HG03521 (cell line): ENCODE measurements at regions not wholly inside any gene's neighbourhood (a gene's known extent, or its start where the extent isn't known, plus 50 kb on each side); places are given as distances from the start of the nearest gene placed in this dataset.
"Not testable (repeated sequence)": the region's sequence is repeated elsewhere in the genome, so short reads cannot be mapped to it uniquely, and the experiment has no call there.

Source experiments
- ATAC-seq: cut with Tn5 transposase; IDR thresholded peaks from one replicate; pipeline ENCODE4 v1.9.1; 2021; ENCODE audit warnings: mild to moderate bottlenecking, moderate library complexity; ENCODE audit not compliant: unreplicated experiment

GRCh38 chr14:56351861-56352260 is 227.7 kb upstream of the TMEM260 start:
- ATAC-seq = no peak

GRCh38 chr14:56352999-56353398 is 226.6 kb upstream of the TMEM260 start:
- ATAC-seq = no peak

DNA sequence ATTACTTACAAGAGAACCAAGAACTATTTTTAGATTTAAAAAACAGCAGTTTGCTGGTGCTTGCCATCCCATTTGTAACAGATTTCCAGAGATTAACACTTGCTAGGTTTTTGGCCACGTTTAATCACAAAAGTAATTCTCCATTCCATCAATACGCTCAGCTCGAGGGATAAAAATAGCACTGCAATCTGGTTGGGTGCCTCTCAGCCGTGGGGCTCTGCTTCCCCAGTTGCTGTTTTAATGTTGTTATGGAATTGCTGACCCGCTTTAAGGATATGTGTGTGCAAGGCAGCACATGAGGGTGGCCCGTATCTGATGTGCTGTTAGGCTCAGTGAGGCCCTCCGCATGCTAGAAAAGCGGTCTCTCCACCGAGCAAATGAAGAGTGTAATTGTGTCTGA is 222.2 kb upstream of the TMEM260 start:
- no peak for ATAC-seq

GRCh38 chr14:56358275-56358674 is 221.3 kb upstream of the TMEM260 start:
- no peak for ATAC-seq

DNA sequence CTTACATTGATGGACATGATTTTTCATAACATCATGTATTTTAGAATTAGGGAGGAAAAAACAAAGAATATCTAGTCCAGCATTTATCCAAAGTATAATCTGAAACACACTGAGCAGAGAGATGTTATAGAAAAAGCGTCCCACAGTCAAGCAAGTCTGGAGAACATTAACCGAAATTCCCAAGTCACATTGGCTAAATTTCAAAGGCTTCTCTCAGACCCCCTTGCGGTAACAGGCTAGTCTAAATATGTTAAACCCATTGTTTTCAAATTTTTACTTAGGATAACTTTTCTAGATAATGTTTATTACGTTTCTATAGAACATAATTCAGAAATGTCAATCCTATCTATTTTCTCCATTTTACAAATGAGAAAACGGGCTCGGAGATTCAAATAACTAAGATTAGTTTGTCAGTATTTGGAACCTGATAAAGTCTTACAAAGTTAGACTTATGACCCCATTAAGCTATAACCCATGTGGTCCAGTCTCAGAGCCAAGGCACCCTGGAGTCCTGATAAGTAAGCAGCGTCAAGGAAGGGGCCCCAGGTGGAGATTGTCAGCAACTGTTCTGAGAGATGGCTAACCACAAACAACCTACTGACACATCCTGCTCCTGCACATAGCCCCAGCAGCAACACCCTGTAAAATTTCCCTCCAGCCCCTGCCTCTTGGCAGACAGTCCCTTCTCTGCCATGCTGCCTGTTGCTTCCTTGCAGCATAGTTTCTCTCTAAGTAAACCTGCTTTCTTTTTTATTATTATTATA is 220.6 kb upstream of the TMEM260 start:
- no peak for ATAC-seq

- not testable (repeated sequence) for ATAC-seq
These were observed 213.9 kb upstream of the TMEM260 start for GRCh38 chr14:56365663-56366062.

DNA sequence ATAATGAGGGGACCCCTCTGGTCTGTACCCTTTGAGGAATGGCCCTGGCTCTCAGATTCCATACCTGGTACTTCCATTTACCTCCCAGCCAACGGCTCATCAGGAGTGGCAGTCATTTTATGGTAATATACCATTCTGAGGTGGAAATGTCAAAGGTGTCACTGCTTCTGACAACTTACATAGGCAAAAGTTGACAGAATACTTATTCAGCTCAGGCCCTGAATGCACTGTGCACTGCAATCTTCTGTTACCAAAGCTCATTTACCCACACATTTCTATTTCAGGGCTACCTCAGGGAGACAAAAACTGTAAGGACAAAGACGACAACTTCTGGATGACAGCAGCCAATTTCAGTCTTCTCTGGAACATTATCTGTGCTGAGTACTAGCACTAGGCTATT is 212.2 kb upstream of the TMEM260 start:
- ATAC-seq = no peak

GRCh38 chr14:56371737-56372136 is 207.9 kb upstream of the TMEM260 start:
- ATAC-seq = no peak

- no peak for ATAC-seq
These were observed 205.2 kb upstream of the TMEM260 start for GRCh38 chr14:56374421-56374820.

GRCh38 chr14:56378046-56378445 is 201.6 kb upstream of the TMEM260 start:
- ATAC-seq = no peak

DNA sequence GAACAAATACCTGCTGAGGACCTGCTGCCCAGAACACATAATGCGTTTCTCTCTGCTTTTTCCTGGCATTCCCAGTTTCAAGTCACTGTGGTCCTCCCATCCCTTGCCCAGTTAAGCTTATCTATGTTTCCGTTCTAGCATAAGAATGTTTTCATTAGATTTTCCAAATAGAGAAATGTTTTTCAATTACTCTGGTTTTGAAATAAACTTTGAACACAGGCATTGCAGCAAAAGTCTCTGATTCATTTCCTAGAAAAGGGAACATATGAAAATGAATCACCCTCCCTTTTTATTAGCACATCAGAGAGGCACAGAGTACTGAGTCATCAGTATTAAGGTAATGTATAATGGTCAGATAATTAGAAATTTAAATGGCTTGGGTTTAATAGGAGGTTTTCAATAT is 201.1 kb upstream of the TMEM260 start:
- ATAC-seq = no peak

DNA sequence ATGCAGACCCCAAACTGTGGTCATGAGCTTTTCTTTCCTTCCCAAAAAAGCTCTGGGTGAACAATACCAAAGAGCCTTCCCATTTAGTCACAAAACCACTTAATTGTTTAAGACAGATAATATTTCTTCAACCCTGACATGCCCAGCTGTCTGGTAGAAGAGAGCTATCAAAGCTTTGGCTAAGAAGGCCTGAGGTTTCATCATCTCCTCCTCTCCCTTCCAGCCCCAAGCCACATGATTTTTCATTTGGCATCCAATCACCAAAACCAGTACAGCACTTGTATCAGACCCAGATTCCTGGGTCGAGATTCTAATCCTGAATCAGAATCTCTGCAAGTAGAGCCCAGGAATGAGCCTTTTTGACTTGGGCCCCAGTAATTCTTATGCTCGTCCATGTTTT is 199.6 kb upstream of the TMEM260 start:
- no peak for ATAC-seq

DNA sequence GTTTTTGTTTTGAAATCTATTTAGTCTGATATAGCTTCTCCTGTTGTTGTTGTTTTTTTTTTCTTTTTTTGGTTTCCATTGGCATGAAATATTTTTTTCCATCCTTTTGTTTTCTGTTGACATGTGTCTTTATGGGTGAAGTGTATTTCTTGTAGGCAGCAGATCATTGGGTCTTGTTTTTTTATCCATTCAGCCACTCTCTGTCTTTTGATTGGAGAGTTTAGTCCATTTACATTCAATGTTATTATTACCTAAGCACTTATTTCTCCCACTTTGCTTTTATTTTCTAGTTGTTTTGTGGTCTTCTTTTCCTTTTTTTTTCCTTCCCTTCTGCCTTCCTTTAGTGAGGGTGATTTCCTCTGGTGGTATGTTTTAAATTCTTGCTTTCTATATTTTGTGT is 193.6 kb upstream of the TMEM260 start:
- no peak for ATAC-seq

GRCh38 chr14:56390859-56391258 is 188.7 kb upstream of the TMEM260 start:
- ATAC-seq = no peak

- no peak for ATAC-seq
These were observed 184.6 kb upstream of the TMEM260 start for GRCh38 chr14:56394826-56395530.

DNA sequence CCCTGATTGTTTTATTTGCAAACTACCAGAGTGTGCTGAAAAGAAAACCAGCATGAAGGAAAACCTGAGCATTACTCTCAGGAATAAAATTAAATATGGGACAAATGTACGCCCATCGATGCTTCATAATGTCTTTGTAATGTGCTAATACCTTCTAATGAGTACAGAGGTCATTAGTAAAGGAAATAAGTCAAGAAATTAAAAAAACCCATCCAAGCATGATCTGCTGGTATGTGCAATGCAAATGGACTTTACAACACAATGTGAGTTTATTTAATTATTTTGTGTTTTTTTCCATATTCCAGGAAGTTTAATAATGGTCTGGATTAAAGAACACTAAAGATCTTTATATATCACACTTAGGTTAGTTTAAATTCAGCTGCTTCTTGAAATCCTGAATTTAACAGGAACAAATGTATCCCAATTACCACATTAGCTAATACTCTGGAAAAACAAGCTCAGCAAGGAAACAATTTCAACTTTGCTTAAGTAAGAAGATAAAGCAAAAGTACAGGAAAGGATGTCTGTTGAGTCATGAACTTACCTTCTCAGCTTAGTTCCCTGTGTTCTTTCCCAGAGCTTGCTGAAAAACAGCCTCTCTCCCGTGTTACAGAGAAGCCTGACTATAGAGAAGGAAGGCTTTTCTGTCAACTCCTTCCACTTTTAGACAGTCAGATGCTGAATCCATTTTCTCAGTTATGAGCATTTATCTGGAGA is 179.3 kb upstream of the TMEM260 start:
- ATAC-seq = no peak

DNA sequence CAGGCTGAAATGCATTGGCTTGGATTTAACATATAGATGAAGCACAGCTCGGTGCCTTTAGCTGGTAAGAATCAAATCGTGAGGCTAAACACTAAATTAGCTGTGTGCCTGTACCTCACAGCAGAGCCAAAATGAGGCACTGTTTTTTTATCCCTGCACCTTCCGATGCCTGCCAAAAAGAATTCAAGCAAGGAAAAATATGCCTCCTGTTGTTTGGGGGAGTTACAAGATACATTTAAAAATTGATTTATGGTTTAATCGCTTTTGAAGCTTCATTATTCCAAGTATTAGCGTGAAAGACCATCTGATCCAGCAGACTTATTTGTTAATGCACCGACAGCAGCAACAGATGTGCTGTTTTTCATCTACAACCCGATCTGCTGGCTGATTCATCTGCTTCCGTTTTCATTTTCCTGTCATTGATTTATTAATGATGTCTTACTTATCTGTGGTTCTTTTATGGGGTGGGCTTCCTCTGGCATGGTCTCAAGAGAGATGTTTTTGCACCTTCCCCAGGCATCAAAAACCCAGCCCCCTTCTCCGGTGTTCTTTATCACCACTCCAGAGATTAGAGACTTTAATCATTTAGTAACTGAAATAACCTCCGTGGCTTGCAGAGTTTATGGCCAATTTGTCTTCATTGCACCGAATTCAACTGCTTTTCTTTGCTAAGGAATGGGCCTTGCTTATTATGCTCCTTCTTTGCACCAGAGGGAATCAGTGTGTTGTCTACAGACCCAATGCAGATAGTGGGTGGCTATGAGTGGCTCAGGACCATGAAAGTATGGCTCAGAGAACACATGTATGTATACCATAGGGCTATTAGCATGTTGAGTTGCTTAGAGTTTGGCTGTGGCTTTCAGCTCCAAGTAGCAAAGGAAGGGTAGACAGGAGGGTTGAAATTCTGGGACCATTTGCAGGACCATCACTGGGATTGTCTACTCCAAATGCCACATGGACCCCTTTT is 166.8 kb upstream of the TMEM260 start:
- ATAC-seq = no peak

DNA sequence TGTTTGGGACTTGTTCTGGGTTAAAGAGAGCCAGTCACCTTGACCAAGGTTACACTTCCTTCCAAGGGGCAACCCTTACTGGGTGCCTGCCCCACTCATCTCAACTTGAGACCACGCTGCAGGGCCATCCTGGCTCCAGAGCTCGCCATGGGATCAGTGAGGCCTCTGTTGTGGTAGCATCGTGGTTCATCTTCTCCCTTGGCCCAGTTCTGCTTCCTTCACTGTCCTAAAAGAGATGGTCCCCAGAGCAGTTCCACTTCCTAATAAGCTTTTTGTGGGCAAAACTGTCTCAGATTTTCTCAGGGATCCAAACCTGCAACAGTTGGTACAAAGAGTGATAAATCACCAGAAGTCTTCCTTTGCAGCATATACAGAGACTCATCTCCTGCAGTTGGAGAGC is 165.9 kb upstream of the TMEM260 start:
- ATAC-seq = no peak

DNA sequence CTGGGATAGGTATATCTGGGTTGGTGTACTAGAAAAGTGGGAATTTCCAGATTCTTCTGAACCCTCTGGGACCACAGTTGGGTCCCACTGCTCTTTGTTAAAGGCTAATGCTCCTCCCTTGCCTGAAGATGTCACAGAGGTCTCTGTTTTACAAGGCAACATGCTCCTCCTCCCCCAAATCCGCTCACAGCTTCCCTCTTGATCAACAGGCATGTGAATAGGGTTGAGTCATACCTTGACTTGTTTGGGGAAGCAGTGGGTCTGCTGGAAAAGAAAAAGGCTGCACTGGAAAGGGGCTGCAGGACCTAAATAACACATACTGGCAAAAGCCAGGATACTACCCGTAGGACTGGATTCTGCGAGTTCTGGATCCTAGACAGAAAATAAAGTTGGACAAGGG is 165.4 kb upstream of the TMEM260 start:
- no peak for ATAC-seq

- ATAC-seq = no peak
These were observed 163.4 kb upstream of the TMEM260 start for GRCh38 chr14:56416213-56416612.

- no peak for ATAC-seq
These were observed 162.4 kb upstream of the TMEM260 start for GRCh38 chr14:56417173-56417572.
